Gastroesophageal sphincter (tissue), 4 donors: ENCODE measurements at regions not wholly inside any gene's neighbourhood (a gene's known extent, or its start where the extent isn't known, plus 50 kb on each side); places are given as distances from the start of the nearest gene placed in this dataset.

Experiments
- ATAC-seq: fragments of 150-250 bp; one replicate; pipeline ENCODE4 v1.9.1; 2016; ENCODE audit warnings: mild to moderate bottlenecking, moderate library complexity
- H3K27ac ChIP-seq, 4 donors: fragments of 200-600 bp; sonication (generic) in 3 of 4; 1 replicate in 3 of 4; 2 replicates in 1 of 4; pipeline ENCODE4 v1.5.1; 2016 to 2019
- H3K27me3 ChIP-seq: fragments of 200-600 bp; sonication (generic); one replicate; pipeline ENCODE4 v1.5.1; 2019
- H3K36me3 ChIP-seq, 2 donors: fragments of 200-600 bp; sonication (generic); one replicate each; pipeline ENCODE4 v1.5.1; 2019; ENCODE audit warnings: control low read depth in 1 of 2
- H3K4me1 ChIP-seq, 3 donors: fragments of 200-600 bp; sonication (generic); 1 replicate in 2 of 3; 2 replicates in 1 of 3; pipeline ENCODE4 v1.5.1; 2016 to 2019; ENCODE audit warnings: control low read depth in 2 of 3
- H3K4me3 ChIP-seq, 2 donors: fragments of 200-600 bp; sonication (generic); one replicate each; pipeline ENCODE4 v1.5.1; 2019; ENCODE audit warnings: mild to moderate bottlenecking in 1 of 2, moderate library complexity in 1 of 2
- H3K9me3 ChIP-seq, 3 donors: fragments of 200-600 bp; sonication (generic); one replicate each; pipeline ENCODE4 v1.5.1; 2017 to 2019; ENCODE audit warnings: control low read depth in 2 of 3
- EP300 ChIP-seq: sonication (generic); formaldehyde crosslinking; IDR thresholded peaks from one replicate; pipeline ENCODE4 v1.6.1; 2017; ENCODE audit warnings: antibody characterized with exemption, mild to moderate bottlenecking
- POLR2A ChIP-seq, 2 donors: fragments of 450-650 bp; IDR thresholded peaks; one replicate each; pipeline ENCODE4 v1.6.1; 2017; ENCODE audit warnings: antibody characterized with exemption in 2 of 2, mild to moderate bottlenecking in 2 of 2, moderate library complexity in 1 of 2
- POLR2AphosphoS5 ChIP-seq: sonication (generic); formaldehyde crosslinking; IDR thresholded peaks from one replicate; pipeline ENCODE4 v1.6.1; 2017; ENCODE audit warnings: antibody characterized with exemption
- WGBS, 2 donors: methylation state at CpG; one replicate each; pipeline ENCODE4 v1.1.5; 2018; ENCODE audit warnings: low coverage in 1 of 2; 5-methylcytosine and 5-hydroxymethylcytosine counted together
- TF ChIP-seq, protein P1 (sequence below), 4 experiments: fragments of 200-600 bp in 2 of 4; fragments of 450-650 bp in 2 of 4; sonication (generic) in 1 of 4; IDR thresholded peaks; one replicate each; pipeline ENCODE4 v1.5.1; 2017 to 2019; ENCODE audit warnings: antibody characterized with exemption in 4 of 4, mild to moderate bottlenecking in 2 of 4, moderate library complexity in 2 of 4

DNA sequence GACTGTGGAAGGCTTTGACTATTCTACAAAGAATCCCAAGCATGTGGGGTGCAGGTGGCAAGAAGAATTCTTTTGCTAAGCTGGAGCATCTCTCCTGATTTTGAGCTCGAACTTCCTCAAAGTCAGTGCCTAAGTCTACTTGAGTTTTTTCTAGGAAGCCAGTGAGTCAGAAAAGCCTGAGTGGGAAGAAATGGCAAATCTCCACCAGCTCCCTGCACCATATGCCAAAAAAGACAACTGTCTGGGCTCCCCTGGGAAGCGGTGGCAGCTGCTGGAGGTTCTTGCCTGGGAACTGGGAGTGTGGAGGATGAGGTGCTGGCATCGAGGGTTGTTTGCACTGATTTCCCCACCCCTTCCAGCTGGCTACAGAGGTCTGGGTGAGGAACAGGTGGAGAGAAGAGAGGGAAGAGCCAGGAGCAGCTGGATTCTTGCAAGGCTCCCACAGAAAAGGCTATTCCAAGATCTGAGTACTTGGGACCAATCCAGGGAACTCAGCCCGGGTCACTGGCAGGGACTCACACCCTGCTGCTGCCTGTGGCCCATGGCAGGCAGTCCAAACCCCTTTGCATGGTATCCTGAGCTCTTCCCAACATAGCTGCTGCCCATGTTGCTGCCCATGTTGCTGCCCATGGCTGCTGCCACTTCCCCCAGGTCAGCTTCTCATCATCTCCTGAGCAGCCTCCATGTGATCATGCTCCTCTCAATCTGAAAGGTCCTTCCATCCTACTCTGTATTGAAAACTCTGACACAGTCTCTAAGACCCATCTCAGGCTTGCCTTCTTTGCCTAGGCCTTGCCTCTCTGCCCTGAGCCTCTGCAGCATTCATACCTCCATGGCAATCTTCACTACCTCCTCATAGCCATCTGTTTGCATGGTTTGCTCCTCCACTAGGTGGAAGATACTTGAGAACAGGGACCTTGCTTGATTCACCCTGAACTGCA is 128.3 kb upstream of the SPATS2L start:
- TF ChIP-seq EP300 (no peak), POLR2AphosphoS5 (no peak), POLR2A (IDR thresholded peaks at IDR 0.05) (no peak)
- TF ChIP-seq, protein P1, sequence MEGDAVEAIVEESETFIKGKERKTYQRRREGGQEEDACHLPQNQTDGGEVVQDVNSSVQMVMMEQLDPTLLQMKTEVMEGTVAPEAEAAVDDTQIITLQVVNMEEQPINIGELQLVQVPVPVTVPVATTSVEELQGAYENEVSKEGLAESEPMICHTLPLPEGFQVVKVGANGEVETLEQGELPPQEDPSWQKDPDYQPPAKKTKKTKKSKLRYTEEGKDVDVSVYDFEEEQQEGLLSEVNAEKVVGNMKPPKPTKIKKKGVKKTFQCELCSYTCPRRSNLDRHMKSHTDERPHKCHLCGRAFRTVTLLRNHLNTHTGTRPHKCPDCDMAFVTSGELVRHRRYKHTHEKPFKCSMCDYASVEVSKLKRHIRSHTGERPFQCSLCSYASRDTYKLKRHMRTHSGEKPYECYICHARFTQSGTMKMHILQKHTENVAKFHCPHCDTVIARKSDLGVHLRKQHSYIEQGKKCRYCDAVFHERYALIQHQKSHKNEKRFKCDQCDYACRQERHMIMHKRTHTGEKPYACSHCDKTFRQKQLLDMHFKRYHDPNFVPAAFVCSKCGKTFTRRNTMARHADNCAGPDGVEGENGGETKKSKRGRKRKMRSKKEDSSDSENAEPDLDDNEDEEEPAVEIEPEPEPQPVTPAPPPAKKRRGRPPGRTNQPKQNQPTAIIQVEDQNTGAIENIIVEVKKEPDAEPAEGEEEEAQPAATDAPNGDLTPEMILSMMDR (IDR thresholded peaks at IDR 0.05), result no peak
- 31 to 45% methylated on average over 2 to 3 of the region's 4 CpGs for WGBS, 2 donors

DNA sequence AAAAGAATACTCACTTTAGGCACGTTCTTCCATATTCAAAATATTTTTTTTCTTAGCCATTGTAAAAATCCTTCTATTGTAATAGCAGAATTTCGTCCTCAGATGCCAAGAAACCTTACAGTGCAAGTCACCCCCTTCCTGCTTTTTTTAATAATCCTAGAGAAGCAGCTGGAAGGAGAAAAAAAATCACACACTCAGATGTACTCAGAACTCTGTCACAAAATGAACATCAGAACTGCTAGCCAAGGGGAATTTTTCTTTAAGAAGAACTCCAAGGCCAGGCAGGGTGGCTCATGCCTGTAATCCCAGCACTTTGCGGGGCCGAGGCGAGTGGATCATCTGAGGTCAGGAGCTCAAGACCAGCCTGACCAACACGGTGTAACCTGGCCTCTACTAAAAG is 127.3 kb upstream of the SPATS2L start:
- no peak for TF ChIP-seq POLR2AphosphoS5
- TF ChIP-seq, protein P1 (IDR thresholded peaks at IDR 0.05), result no peak
- no peak for TF ChIP-seq POLR2A (IDR thresholded peaks at IDR 0.05)
- TF ChIP-seq EP300, result no peak
- Histone ChIP-seq H3K27me3 (no peaks in the 10 kb centered on the region), H3K27ac (no peak overlapping the region), H3K4me1 (no peaks in the 10 kb centered on the region), H3K4me3 (no peak overlapping the region), H3K36me3 (no peaks in the 10 kb centered on the region), H3K9me3 (no peaks in the 10 kb centered on the region)
- ATAC-seq, result no peak
- WGBS, 2 donors, result 38 to 45% methylated on average over 3 to 5 of the region's 6 CpGs

More for the DNA sequence above, 128.3 kb upstream of the SPATS2L start:
- no peaks in the 10 kb centered on the region for H3K9me3 ChIP-seq
- H3K4me1 ChIP-seq, result no peaks in the 10 kb centered on the region
- H3K27me3 ChIP-seq, result no peaks in the 10 kb centered on the region
- H3K36me3 ChIP-seq, result no peaks in the 10 kb centered on the region
- no peak overlapping the region for H3K4me3 ChIP-seq
- ATAC-seq, result peak; percentile 25
- H3K27ac ChIP-seq, result no peak overlapping the region

- Histone ChIP-seq H3K27ac (no peak overlapping the region), H3K4me1 (no peaks in the 10 kb centered on the region), H3K9me3 (no peaks in the 10 kb centered on the region), H3K4me3 (no peak overlapping the region), H3K36me3 (no peaks in the 10 kb centered on the region), H3K27me3 (no peaks in the 10 kb centered on the region)
- TF ChIP-seq POLR2A (IDR thresholded peaks at IDR 0.05), result no peak
- TF ChIP-seq, protein P1 (IDR thresholded peaks at IDR 0.05), result no peak
- no peak for TF ChIP-seq POLR2AphosphoS5
- no peak for TF ChIP-seq EP300
- WGBS, 2 donors, result 40% methylated on average over 1 of the region's 3 CpGs; no CpG with 5 or more reads in 1 of the 2 donors
- ATAC-seq, result no peak
Measured at GRCh38 chr2:200180943-200181342, 125.5 kb upstream of the SPATS2L start.

GRCh38 chr2:200181755-200182154 is 124.7 kb upstream of the SPATS2L start:
- TF ChIP-seq, protein P1 (IDR thresholded peaks at IDR 0.05), result no peak
- TF ChIP-seq POLR2AphosphoS5 (no peak), POLR2A (IDR thresholded peaks at IDR 0.05) (no peak), EP300 (no peak)
- no peaks in the 10 kb centered on the region for H3K36me3 ChIP-seq
- 40 to 100% methylated on average over 1 to 2 of the region's 5 CpGs for WGBS, 2 donors

More at GRCh38 chr2:200181755-200182154, 124.7 kb upstream of the SPATS2L start:
- ATAC-seq, result no peak
- Histone ChIP-seq H3K9me3 (no peaks in the 10 kb centered on the region), H3K4me1 (no peaks in the 10 kb centered on the region), H3K27me3 (no peaks in the 10 kb centered on the region), H3K4me3 (no peak overlapping the region), H3K27ac (no peak overlapping the region)
